ENCODE measurements at regions not wholly inside any gene's neighbourhood (a gene's known extent, or its start where the extent isn't known, plus 50 kb on each side); places are given as distances from the start of the nearest gene placed in this dataset.

- no peak for TF ChIP-seq FOXP4 (CRISPR knock-in tag; IDR thresholded peaks at IDR 0.05; ENCODE audit: borderline replicate concordance)
- TF ChIP-seq RBM17 (IDR thresholded peaks at IDR 0.05; ENCODE audit: borderline replicate concordance, low read depth, low read length), result no peak
- TF ChIP-seq NKRF (IDR thresholded peaks at IDR 0.05; ENCODE audit: borderline replicate concordance), result no peak
- TF ChIP-seq SP1 (CRISPR knock-in tag; IDR thresholded peaks at IDR 0.05), result no peak
- no peak for TF ChIP-seq MTF1 (CRISPR knock-in tag; IDR thresholded peaks at IDR 0.05; ENCODE audit: borderline replicate concordance)
- TF ChIP-seq ILK (tag; IDR thresholded peaks at IDR 0.05; ENCODE audit: borderline replicate concordance, low read depth), result no peak
- no peak for TF ChIP-seq ZNF77 (CRISPR knock-in tag; IDR thresholded peaks at IDR 0.05)
- no peak for TF ChIP-seq BRD9 (IDR thresholded peaks at IDR 0.05; ENCODE audit: low read depth, partially characterized antibody)
These were observed 124.8 kb downstream of the HTR1A start (continued) for GRCh38 chr5:63837437-63837836.

GRCh38 chr5:63831381-63831780 is 130.9 kb downstream of the HTR1A start:
- ChIA-PET CTCF (ENCODE audit: low intra/inter-chr PET ratio) (no interaction called here), POLR2A (no interaction called here)
- FAIRE-seq (no peak), ATAC-seq (no peak), DNase-seq (ENCODE audit: extremely low read depth in 1 of 4, low spot score in 3 of 4) (no peak)
- Histone ChIP-seq H4K20me1 (replicated peaks; ENCODE audit: control insufficient read depth, insufficient read depth, low read length) (no peaks in the 10 kb centered on the region), H3K4me1 (replicated peaks in 1 of 2; ENCODE audit: control insufficient read depth in 2 of 2, insufficient read depth in 2 of 2, low read length in 2 of 2) (no peaks in the 10 kb centered on the region), H3K4me3 (no peak overlapping the region), H3K79me2 (ENCODE audit: control insufficient read depth, insufficient read depth, low read length) (no peaks in the 10 kb centered on the region), H3K9me1 (ENCODE audit: control insufficient read depth, insufficient read depth, low read length) (no peaks in the 10 kb centered on the region), H3K9ac (ENCODE audit: insufficient read depth in 1 of 2, low read depth in 2 of 2, low read length in 2 of 2) (no peak overlapping the region), H3K36me3 (ENCODE audit: control insufficient read depth, insufficient read depth, low read length) (no peaks in the 10 kb centered on the region), H3K27ac (ENCODE audit: extremely low read depth, low read depth, low read length) (no peak overlapping the region), H3K27me3 (ENCODE audit: control insufficient read depth in 2 of 2, insufficient read depth in 2 of 2, low read length in 2 of 2) (no peaks in the 10 kb centered on the region), H2AFZ (ENCODE audit: low read depth, low read length) (no peak overlapping the region), H3K9me3 (replicated peaks; ENCODE audit: control insufficient read depth, insufficient read depth, low read depth, low read length) (no peaks in the 10 kb centered on the region), H3K4me2 (ENCODE audit: insufficient read depth, low read length) (no peak overlapping the region)
- no TSS peak for BruUV-seq (replicated peaks)
- intact Hi-C loops (cut with micrococcal nuclease), result no loop called here
- in situ Hi-C loops (cut with MboI), result no loop called here
- TF ChIP-seq LCOR (CRISPR knock-in tag; IDR thresholded peaks at IDR 0.05), result no peak
- no peak for TF ChIP-seq CAMTA2 (CRISPR knock-in tag; conservative IDR thresholded peaks at IDR 0.05)
- no peak for TF ChIP-seq PRPF4 (IDR thresholded peaks at IDR 0.05; ENCODE audit: insufficient read depth, low read depth, low read length, poor library complexity, severe bottlenecking)
- TF ChIP-seq RCOR1 (IDR thresholded peaks at IDR 0.05; ENCODE audit: borderline replicate concordance in 1 of 2, low read depth in 2 of 2, low read length in 2 of 2), result no peak
- no peak for TF ChIP-seq CHCHD3 (CRISPR knock-in tag; IDR thresholded peaks at IDR 0.05)
- no peak for TF ChIP-seq EHMT2 (IDR thresholded peaks at IDR 0.05)
- TF ChIP-seq ETV6 (IDR thresholded peaks at IDR 0.05; ENCODE audit: borderline replicate concordance in 1 of 2, low read depth in 2 of 2, low read length in 1 of 2), result no peak
- TF ChIP-seq ETV6 (CRISPR knock-in tag; IDR thresholded peaks at IDR 0.05; ENCODE audit: borderline replicate concordance), result no peak

Data from K562 (cell line).